ENCODE measurements at regions not wholly inside any gene's neighbourhood (a gene's known extent, or its start where the extent isn't known, plus 50 kb on each side); places are given as distances from the start of the nearest gene placed in this dataset.

- Histone ChIP-seq H3K9ac (ENCODE audit: low read length) (no peak overlapping the region), H3K4me3 (ENCODE audit: low read length) (no peak overlapping the region), H3K36me3 (ENCODE audit: control insufficient read depth, insufficient read depth, low read length) (no peaks in the 10 kb centered on the region), H3K27ac (ENCODE audit: low read depth, low read length) (no peak overlapping the region), H3K4me1 (ENCODE audit: control insufficient read depth, insufficient read depth, low read length) (no peaks in the 10 kb centered on the region), H3K27me3 (ENCODE audit: control insufficient read depth, insufficient read depth, low read length) (peaks cover 2% of the 10 kb centered on the region)
Observed at GRCh38 chr10:128268015-128268722, 141.9 kb upstream of the MKI67 start.

DNA sequence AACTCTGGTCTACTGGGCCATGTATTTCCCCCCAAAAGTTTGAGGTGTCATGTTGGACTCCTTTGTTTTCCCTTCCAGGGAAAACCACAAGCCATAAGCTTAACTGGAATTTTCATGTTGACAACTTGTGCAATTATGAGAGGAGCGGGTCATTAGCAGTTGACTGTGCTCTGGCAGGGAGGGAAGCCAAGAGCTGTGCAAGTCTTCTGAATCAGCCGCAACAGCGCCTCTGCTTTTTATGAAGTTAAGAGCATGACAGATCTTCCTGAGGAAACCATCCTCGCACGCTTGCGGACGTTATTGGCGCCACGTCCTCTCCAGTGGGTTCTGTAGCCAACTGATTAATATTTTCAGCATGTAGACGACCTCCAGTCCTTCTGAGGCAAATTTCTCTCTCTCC, 148.7 kb upstream of the MKI67 start:
- H3K36me3 ChIP-seq (ENCODE audit: control insufficient read depth, insufficient read depth, low read length), result no peaks in the 10 kb centered on the region
- H3K9ac ChIP-seq (ENCODE audit: low read length), result no peak overlapping the region
- no peaks in the 10 kb centered on the region for H3K4me1 ChIP-seq (ENCODE audit: control insufficient read depth, insufficient read depth, low read length)
- H3K27ac ChIP-seq (ENCODE audit: low read depth, low read length), result no peak overlapping the region
- no peaks in the 10 kb centered on the region for H3K27me3 ChIP-seq (ENCODE audit: control insufficient read depth, insufficient read depth, low read length)
- no peak overlapping the region for H3K4me3 ChIP-seq (ENCODE audit: low read length)

DNA sequence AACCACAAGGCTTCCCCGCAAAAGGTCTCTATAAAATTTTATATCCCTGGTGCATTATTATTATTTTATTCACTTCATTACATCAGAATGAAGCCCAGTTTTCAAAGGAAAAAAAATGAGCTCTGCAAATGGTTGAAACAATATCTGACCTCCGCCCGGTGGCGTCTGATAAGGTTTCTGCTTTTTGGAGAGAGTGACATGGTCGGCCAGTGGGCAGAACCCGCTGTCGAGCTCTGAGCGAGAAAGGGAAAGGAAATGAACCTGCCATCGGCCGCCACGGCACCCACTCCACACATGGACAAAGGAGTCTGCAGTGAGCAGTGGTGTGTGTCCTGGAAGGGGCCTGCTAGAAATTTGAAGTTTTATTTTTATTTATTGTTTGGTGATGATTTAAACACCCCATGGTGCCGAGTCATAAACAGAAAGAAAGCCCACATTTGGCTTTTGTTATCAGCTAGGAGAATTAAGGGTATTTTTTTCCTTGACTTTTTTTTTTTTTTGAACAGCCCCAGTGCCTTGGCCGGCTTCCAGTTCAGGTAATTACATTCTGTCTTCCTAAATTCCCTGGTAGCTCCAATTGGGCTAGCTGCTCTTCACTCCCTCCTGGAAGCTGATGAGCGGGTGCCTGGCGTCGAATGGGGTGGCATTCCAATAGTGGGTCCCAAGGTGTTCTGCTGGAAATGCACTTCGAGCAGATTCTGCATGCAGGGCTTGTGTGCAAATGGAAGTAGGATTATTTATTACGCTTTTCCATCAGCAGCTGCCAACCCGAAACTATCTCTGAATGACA, 149.4 kb upstream of the MKI67 start:
- Histone ChIP-seq H3K27me3 (ENCODE audit: control insufficient read depth, insufficient read depth, low read length) (no peaks in the 10 kb centered on the region), H3K36me3 (ENCODE audit: control insufficient read depth, insufficient read depth, low read length) (no peaks in the 10 kb centered on the region), H3K9ac (ENCODE audit: low read length) (no peak overlapping the region), H3K4me1 (ENCODE audit: control insufficient read depth, insufficient read depth, low read length) (no peaks in the 10 kb centered on the region), H3K4me3 (ENCODE audit: low read length) (no peak overlapping the region), H3K27ac (ENCODE audit: low read depth, low read length) (no peak overlapping the region)

DNA sequence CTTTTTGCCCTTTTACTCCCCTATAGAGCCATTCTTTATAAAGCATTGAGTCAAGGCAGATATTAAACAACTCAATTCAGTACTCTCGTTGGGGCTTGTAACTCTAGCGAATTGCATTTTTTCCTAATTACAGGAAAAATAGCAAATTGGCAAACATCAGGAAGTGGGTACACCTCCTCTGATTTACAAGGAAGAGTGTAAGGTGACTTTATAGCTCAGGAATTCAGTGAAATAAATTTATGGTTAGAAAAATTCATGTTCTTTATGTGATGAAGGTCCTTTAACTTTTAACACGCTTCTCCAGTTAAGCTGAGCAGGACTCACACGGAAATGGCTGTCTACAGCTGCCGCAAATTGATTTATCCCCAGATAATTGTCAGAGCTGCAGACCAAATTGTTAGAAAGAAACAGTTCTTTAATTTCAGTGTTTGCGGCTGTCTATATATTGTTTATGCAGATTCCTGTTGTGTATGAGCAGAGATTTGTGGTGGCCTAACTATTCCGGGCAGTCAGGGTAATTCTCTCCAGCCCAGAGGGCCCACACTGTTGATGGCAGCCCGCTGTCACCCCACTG, 151.1 kb upstream of the MKI67 start:
- no peak overlapping the region for H3K9ac ChIP-seq (ENCODE audit: low read length)
- no peaks in the 10 kb centered on the region for H3K36me3 ChIP-seq (ENCODE audit: control insufficient read depth, insufficient read depth, low read length)
- H3K27ac ChIP-seq (ENCODE audit: low read depth, low read length), result no peak overlapping the region
- no peaks in the 10 kb centered on the region for H3K27me3 ChIP-seq (ENCODE audit: control insufficient read depth, insufficient read depth, low read length)
- H3K4me3 ChIP-seq (ENCODE audit: low read length), result no peak overlapping the region
- no peaks in the 10 kb centered on the region for H3K4me1 ChIP-seq (ENCODE audit: control insufficient read depth, insufficient read depth, low read length)

GRCh38 chr10:128278362-128278761, 152.1 kb upstream of the MKI67 start:
- Histone ChIP-seq H3K27me3 (ENCODE audit: control insufficient read depth, insufficient read depth, low read length) (no peaks in the 10 kb centered on the region), H3K4me1 (ENCODE audit: control insufficient read depth, insufficient read depth, low read length) (no peaks in the 10 kb centered on the region), H3K9ac (ENCODE audit: low read length) (no peak overlapping the region), H3K36me3 (ENCODE audit: control insufficient read depth, insufficient read depth, low read length) (no peaks in the 10 kb centered on the region), H3K27ac (ENCODE audit: low read depth, low read length) (no peak overlapping the region), H3K4me3 (ENCODE audit: low read length) (no peak overlapping the region)

DNA sequence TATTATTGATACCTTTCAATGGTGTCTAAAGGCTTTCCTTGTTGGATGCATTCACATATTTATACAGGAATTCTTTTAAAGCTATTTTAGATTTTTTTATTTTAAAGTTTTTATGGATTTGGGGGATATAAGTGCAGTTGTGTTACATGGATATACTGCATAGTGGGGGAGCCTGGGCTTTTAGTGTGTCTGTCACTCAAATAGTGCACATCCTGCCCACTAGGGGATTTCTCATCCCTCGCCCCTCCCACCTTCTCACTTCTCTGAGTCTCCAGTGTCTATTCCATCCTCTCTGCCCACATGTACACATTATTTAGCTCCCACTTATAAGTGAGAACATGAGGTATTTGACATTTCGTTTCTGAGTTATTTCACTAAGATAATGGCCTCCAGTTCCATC, 154.0 kb upstream of the MKI67 start:
- H3K4me1 ChIP-seq (ENCODE audit: control insufficient read depth, insufficient read depth, low read length), result no peaks in the 10 kb centered on the region
- no peak overlapping the region for H3K4me3 ChIP-seq (ENCODE audit: low read length)
- H3K9ac ChIP-seq (ENCODE audit: low read length), result no peak overlapping the region
- H3K36me3 ChIP-seq (ENCODE audit: control insufficient read depth, insufficient read depth, low read length), result no peaks in the 10 kb centered on the region
- H3K27ac ChIP-seq (ENCODE audit: low read depth, low read length), result no peak overlapping the region
- H3K27me3 ChIP-seq (ENCODE audit: control insufficient read depth, insufficient read depth, low read length), result no peaks in the 10 kb centered on the region

GRCh38 chr10:128281343-128281742, 155.1 kb upstream of the MKI67 start:
- H3K36me3 ChIP-seq (ENCODE audit: control insufficient read depth, insufficient read depth, low read length), result no peaks in the 10 kb centered on the region
- peaks cover under 1% of the 10 kb centered on the region for H3K27me3 ChIP-seq (ENCODE audit: control insufficient read depth, insufficient read depth, low read length)
- H3K9ac ChIP-seq (ENCODE audit: low read length), result no peak overlapping the region
- no peaks in the 10 kb centered on the region for H3K4me1 ChIP-seq (ENCODE audit: control insufficient read depth, insufficient read depth, low read length)
- H3K4me3 ChIP-seq (ENCODE audit: low read length), result no peak overlapping the region
- no peak overlapping the region for H3K27ac ChIP-seq (ENCODE audit: low read depth, low read length)

- Histone ChIP-seq H3K4me3 (ENCODE audit: low read length) (no peak overlapping the region), H3K4me1 (ENCODE audit: control insufficient read depth, insufficient read depth, low read length) (no peaks in the 10 kb centered on the region), H3K36me3 (ENCODE audit: control insufficient read depth, insufficient read depth, low read length) (no peaks in the 10 kb centered on the region), H3K9ac (ENCODE audit: low read length) (no peak overlapping the region), H3K27ac (ENCODE audit: low read depth, low read length) (no peak overlapping the region), H3K27me3 (ENCODE audit: control insufficient read depth, insufficient read depth, low read length) (peaks cover 2% of the 10 kb centered on the region)
Observed at GRCh38 chr10:128281861-128282260, 155.6 kb upstream of the MKI67 start.

GRCh38 chr10:128286141-128286761, 160.0 kb upstream of the MKI67 start:
- Histone ChIP-seq H3K9ac (ENCODE audit: low read length) (no peak overlapping the region), H3K4me3 (ENCODE audit: low read length) (no peak overlapping the region), H3K27ac (ENCODE audit: low read depth, low read length) (no peak overlapping the region), H3K27me3 (ENCODE audit: control insufficient read depth, insufficient read depth, low read length) (peaks cover 2% of the 10 kb centered on the region), H3K36me3 (ENCODE audit: control insufficient read depth, insufficient read depth, low read length) (no peaks in the 10 kb centered on the region), H3K4me1 (ENCODE audit: control insufficient read depth, insufficient read depth, low read length) (no peaks in the 10 kb centered on the region)

DNA sequence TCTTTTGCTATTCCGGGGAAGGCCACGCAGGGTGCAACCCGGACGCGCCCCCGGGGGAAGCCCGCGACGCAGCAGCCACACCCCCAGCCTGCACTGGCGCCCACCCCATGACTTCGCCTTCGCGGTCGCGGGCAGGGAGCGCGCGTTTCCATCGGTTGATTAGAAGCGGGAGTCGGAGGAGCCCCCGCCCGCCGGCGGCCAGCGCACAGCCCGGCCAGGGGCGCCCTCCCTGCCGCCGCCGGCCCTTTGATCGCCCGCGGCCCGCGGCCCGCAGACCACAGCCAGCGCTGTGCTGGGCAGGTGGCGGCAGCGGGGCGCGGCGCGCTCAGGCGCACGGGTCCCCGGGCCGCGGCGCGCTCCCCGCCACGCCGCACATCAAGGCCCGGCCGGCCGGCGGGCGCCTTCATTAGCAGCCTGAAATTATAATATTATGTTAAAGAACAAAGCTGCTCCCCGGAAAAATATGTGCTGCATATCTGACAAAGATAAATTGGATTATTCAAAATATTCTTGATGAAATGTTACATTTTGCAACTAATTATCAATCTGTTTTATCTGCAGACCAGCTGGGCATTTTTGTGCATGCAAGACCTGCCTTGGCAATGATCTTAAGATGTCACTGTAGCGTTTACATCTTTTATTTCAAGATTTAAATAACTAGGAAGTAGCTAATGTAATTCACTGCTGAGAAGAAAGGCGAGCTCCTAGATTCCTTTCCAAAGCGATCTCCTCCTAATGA, 160.7 kb upstream of the MKI67 start:
- H3K4me1 ChIP-seq (ENCODE audit: control insufficient read depth, insufficient read depth, low read length), result no peaks in the 10 kb centered on the region
- H3K36me3 ChIP-seq (ENCODE audit: control insufficient read depth, insufficient read depth, low read length), result no peaks in the 10 kb centered on the region
- no peak overlapping the region for H3K27ac ChIP-seq (ENCODE audit: low read depth, low read length)
- H3K9ac ChIP-seq (ENCODE audit: low read length), result no peak overlapping the region
- no peak overlapping the region for H3K4me3 ChIP-seq (ENCODE audit: low read length)
- H3K27me3 ChIP-seq (ENCODE audit: control insufficient read depth, insufficient read depth, low read length), result peaks cover 2% of the 10 kb centered on the region

- no peaks in the 10 kb centered on the region for H3K36me3 ChIP-seq (ENCODE audit: control insufficient read depth, insufficient read depth, low read length)
- no peaks in the 10 kb centered on the region for H3K4me1 ChIP-seq (ENCODE audit: control insufficient read depth, insufficient read depth, low read length)
- H3K4me3 ChIP-seq (ENCODE audit: low read length), result no peak overlapping the region
- H3K9ac ChIP-seq (ENCODE audit: low read length), result no peak overlapping the region
- peaks cover 2% of the 10 kb centered on the region for H3K27me3 ChIP-seq (ENCODE audit: control insufficient read depth, insufficient read depth, low read length)
- H3K27ac ChIP-seq (ENCODE audit: low read depth, low read length), result no peak overlapping the region
Observed at GRCh38 chr10:128287921-128288320, 161.7 kb upstream of the MKI67 start.

GRCh38 chr10:128289621-128290020, 163.4 kb upstream of the MKI67 start:
- Histone ChIP-seq H3K27me3 (ENCODE audit: control insufficient read depth, insufficient read depth, low read length) (peaks cover 2% of the 10 kb centered on the region), H3K36me3 (ENCODE audit: control insufficient read depth, insufficient read depth, low read length) (no peaks in the 10 kb centered on the region), H3K9ac (ENCODE audit: low read length) (no peak overlapping the region), H3K27ac (ENCODE audit: low read depth, low read length) (no peak overlapping the region), H3K4me1 (ENCODE audit: control insufficient read depth, insufficient read depth, low read length) (no peaks in the 10 kb centered on the region), H3K4me3 (ENCODE audit: low read length) (no peak overlapping the region)
